Endothelial cell of umbilical vein (primary cell): ENCODE measurements at regions not wholly inside any gene's neighbourhood (a gene's known extent, or its start where the extent isn't known, plus 50 kb on each side); places are given as distances from the start of the nearest gene placed in this dataset.

Source experiments
- BruUV-seq: library from RNA; stranded (reverse); fragments of 400-500 nt; replicated peaks from 2 replicates; lab custom pipeline; 2021; lab: Mats Ljungman, UMichigan
- CTCF ChIA-PET: fragments of 300-600, 350-600 bp; sonication (Branson Sonifier 250); formaldehyde crosslinking; loops from one replicate; lab custom pipeline; 2021; ENCODE audit warnings: antibody characterized with exemption, inconsistent platforms; lab: Charles Lee
- POLR2A ChIA-PET: fragments of 300-600, 350-600 bp; sonication (Branson Sonifier 250); formaldehyde crosslinking; loops from one replicate; lab custom pipeline; 2021; ENCODE audit warnings: antibody characterized with exemption, inconsistent platforms; lab: Charles Lee
- DNase-seq: peaks from one replicate; pipeline ENCODE4 v3.0.0-alpha.2; 2011; ENCODE audit warnings: low read depth, low spot score
- FAIRE-seq: peaks from 2 replicates; lab custom pipeline; 2011; peaks lifted over from hg19 to GRCh38; lab: Jason Lieb, UNC
- H2AFZ ChIP-seq: 2 replicates; pipeline ENCODE4 v1.6.0; 2012; ENCODE audit warnings: low read depth, low read length, control low read depth, inconsistent platforms
- H3K27ac ChIP-seq: 2 replicates; pipeline ENCODE4 v1.5.1; 2011; ENCODE audit warnings: low read depth, mild to moderate bottlenecking, control low read depth, low read length, moderate library complexity; ENCODE audit not compliant: insufficient read depth
- H3K27me3 ChIP-seq, 2 experiments: 2 replicates each; pipeline versions ENCODE4 v1.6.0 to v1.6.1; 2011; ENCODE audit warnings: low read length in 2 of 2, mixed read lengths in 1 of 2; ENCODE audit not compliant: control insufficient read depth in 2 of 2, insufficient read depth in 2 of 2
- H3K36me3 ChIP-seq, 2 experiments: 2 replicates in 1 of 2; 3 replicates in 1 of 2; pipeline ENCODE4 v1.5.1; 2011; ENCODE audit warnings: low read length in 2 of 2, mild to moderate bottlenecking in 1 of 2, moderate library complexity in 1 of 2; ENCODE audit not compliant: control insufficient read depth in 2 of 2, insufficient read depth in 2 of 2; ENCODE audit errors: extremely low read depth in 1 of 2
- H3K4me1 ChIP-seq: 3 replicates; pipeline ENCODE4 v1.5.1; 2011; ENCODE audit warnings: mild to moderate bottlenecking, low read length; ENCODE audit not compliant: control insufficient read depth, insufficient read depth; ENCODE audit errors: extremely low read depth
- H3K4me2 ChIP-seq: 2 replicates; pipeline ENCODE4 v1.6.1; 2011; ENCODE audit warnings: low read length, control low read depth, mixed read lengths; ENCODE audit not compliant: insufficient read depth
- H3K4me3 ChIP-seq, 3 experiments: fragments of 200-600 bp in 1 of 3; sonication (generic), shearing (Covaris generic) in 1 of 3; replicated peaks in 1 of 3; 2 replicates each; pipeline ENCODE4 v1.5.1; 2011 to 2016; ENCODE audit warnings: control low read depth in 3 of 3, low read length in 3 of 3, mild to moderate bottlenecking in 2 of 3, inconsistent platforms in 1 of 3, low read depth in 1 of 3, moderate library complexity in 1 of 3; ENCODE audit not compliant: insufficient read depth in 1 of 3
- H3K79me2 ChIP-seq: 2 replicates; pipeline ENCODE4 v1.6.0; 2012; ENCODE audit warnings: low read length, inconsistent platforms; ENCODE audit not compliant: control insufficient read depth, insufficient read depth
- H3K9ac ChIP-seq: replicated peaks from 2 replicates; pipeline ENCODE3; 2011; ENCODE audit warnings: low read length, control low read depth; ENCODE audit not compliant: insufficient read depth; ENCODE audit errors: extremely low read depth
- H3K9me1 ChIP-seq: replicated peaks from 3 replicates; pipeline ENCODE4 v1.6.0; 2011; ENCODE audit warnings: mild to moderate bottlenecking, low read length; ENCODE audit not compliant: control insufficient read depth, insufficient read depth; ENCODE audit errors: extremely low read depth
- H3K9me3 ChIP-seq: replicated peaks from 2 replicates; pipeline ENCODE4 v1.5.1; 2012; ENCODE audit warnings: low read length, inconsistent platforms; ENCODE audit not compliant: control insufficient read depth, insufficient read depth
- H4K20me1 ChIP-seq: replicated peaks from 2 replicates; pipeline ENCODE3; 2011; ENCODE audit warnings: mild to moderate bottlenecking, low read length; ENCODE audit not compliant: control insufficient read depth, insufficient read depth; ENCODE audit errors: extremely low read depth
- EZH2 ChIP-seq: IDR thresholded peaks from 2 replicates; pipeline ENCODE4 v1.6.1; 2012; ENCODE audit warnings: borderline replicate concordance, low read depth, mild to moderate bottlenecking, moderate library complexity, low read length, inconsistent platforms; ENCODE audit not compliant: severe bottlenecking
- FOS ChIP-seq: IDR thresholded peaks from 2 replicates; pipeline ENCODE4 v1.6.1; 2011; ENCODE audit warnings: mild to moderate bottlenecking, low read length, moderate library complexity, borderline replicate concordance; ENCODE audit not compliant: insufficient read depth
- GATA2 ChIP-seq: IDR thresholded peaks from 2 replicates; pipeline ENCODE4 v1.7.0; 2011; ENCODE audit warnings: low read depth, mild to moderate bottlenecking, moderate library complexity, mixed read lengths, low read length; ENCODE audit not compliant: insufficient read length, insufficient read depth
- JUN ChIP-seq: IDR thresholded peaks from 2 replicates; pipeline ENCODE4 v1.6.1; 2011; ENCODE audit warnings: borderline replicate concordance, low read depth; ENCODE audit not compliant: insufficient read length, insufficient read depth
- MYC ChIP-seq: IDR thresholded peaks from one replicate; pipeline ENCODE4 v1.6.1; 2011; ENCODE audit warnings: mild to moderate bottlenecking, low read depth, low read length
- POLR2A ChIP-seq: IDR thresholded peaks from 2 replicates; pipeline ENCODE4 v1.6.1; 2012; ENCODE audit warnings: low read depth, mild to moderate bottlenecking, control low read depth, low read length
- POLR2AphosphoS5 ChIP-seq: IDR thresholded peaks from 2 replicates; pipeline ENCODE4 v1.6.1; 2012; ENCODE audit warnings: low read depth, mild to moderate bottlenecking, control low read depth, low read length, moderate library complexity; ENCODE audit not compliant: insufficient read depth
- dilution Hi-C: fragments of 300-500 bp; cut with MboI; formaldehyde crosslinking; loops from one replicate; pipeline ENCODE4 v1.15.0; 2019; ENCODE audit warnings: low sequenced_read_pairs; ENCODE audit not compliant: extremely low pct_ligation_motif_present
- intact Hi-C: fragments of 100-400 bp; cut with micrococcal nuclease; formaldehyde crosslinking; loops from one replicate; pipeline ENCODE4 v1.10.0; 2022
- TF ChIP-seq, protein P1 (sequence below), 2 donors: IDR thresholded peaks; 1 replicate in 1 of 2; 2 replicates in 1 of 2; pipeline ENCODE4 v1.5.1; 2011; ENCODE audit warnings: low read length in 2 of 2, mild to moderate bottlenecking in 2 of 2, moderate library complexity in 2 of 2, control low read depth in 1 of 2, inconsistent platforms in 1 of 2, low read depth in 1 of 2; ENCODE audit not compliant: insufficient read depth in 1 of 2; ENCODE audit errors: extremely low read depth in 1 of 2
- TF ChIP-seq, protein P2 (sequence below): IDR thresholded peaks from 2 replicates; pipeline ENCODE4 v1.6.1; 2011; ENCODE audit not compliant: insufficient read depth, insufficient read length

DNA sequence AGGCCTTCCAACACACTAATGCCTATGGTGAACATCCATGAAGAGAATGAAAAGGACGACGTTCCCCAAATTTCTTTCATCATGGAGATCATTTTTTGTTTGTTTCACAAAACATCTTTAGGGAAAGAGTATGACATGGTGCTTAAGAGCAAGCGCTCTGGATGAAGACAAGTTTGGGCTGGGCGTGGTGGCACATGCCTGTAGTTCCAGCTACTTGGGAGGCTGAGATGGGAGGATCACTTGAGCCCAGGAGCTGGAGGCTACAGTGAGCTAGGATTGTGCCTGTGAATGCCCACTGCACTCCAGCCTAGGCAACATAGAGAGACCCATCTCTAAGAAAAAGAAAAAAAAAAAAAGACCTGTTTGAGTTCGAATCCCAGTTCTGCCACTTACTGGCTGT, 253.1 kb downstream of the PTPRU start:
- Histone ChIP-seq H3K9ac (no peak overlapping the region), H3K27me3 (no peaks in the 10 kb centered on the region), H3K4me1 (no peaks in the 10 kb centered on the region), H2AFZ (no peak overlapping the region), H3K79me2 (no peaks in the 10 kb centered on the region), H4K20me1 (no peaks in the 10 kb centered on the region), H3K9me3 (no peaks in the 10 kb centered on the region), H3K4me2 (no peak overlapping the region), H3K27ac (no peak overlapping the region), H3K9me1 (no peaks in the 10 kb centered on the region), H3K4me3 (no peak overlapping the region), H3K36me3 (no peaks in the 10 kb centered on the region)
- CTCF ChIA-PET: no interaction called here
- dilution Hi-C loops: no loop called here
- TF ChIP-seq, protein P1, sequence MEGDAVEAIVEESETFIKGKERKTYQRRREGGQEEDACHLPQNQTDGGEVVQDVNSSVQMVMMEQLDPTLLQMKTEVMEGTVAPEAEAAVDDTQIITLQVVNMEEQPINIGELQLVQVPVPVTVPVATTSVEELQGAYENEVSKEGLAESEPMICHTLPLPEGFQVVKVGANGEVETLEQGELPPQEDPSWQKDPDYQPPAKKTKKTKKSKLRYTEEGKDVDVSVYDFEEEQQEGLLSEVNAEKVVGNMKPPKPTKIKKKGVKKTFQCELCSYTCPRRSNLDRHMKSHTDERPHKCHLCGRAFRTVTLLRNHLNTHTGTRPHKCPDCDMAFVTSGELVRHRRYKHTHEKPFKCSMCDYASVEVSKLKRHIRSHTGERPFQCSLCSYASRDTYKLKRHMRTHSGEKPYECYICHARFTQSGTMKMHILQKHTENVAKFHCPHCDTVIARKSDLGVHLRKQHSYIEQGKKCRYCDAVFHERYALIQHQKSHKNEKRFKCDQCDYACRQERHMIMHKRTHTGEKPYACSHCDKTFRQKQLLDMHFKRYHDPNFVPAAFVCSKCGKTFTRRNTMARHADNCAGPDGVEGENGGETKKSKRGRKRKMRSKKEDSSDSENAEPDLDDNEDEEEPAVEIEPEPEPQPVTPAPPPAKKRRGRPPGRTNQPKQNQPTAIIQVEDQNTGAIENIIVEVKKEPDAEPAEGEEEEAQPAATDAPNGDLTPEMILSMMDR (IDR thresholded peaks at IDR 0.05; ENCODE audit: extremely low read depth in 1 of 2, insufficient read depth in 1 of 2, low read depth in 1 of 2, low read length in 2 of 2): no peak
- TF ChIP-seq JUN (no peak), MYC (no peak), GATA2 (no peak), POLR2AphosphoS5 (no peak), EZH2 (no peak), FOS (no peak), POLR2A (no peak)
- TF ChIP-seq, protein P2, sequence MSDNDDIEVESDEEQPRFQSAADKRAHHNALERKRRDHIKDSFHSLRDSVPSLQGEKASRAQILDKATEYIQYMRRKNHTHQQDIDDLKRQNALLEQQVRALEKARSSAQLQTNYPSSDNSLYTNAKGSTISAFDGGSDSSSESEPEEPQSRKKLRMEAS: no peak
- BruUV-seq: no TSS peak
- no peak for DNase-seq
- intact Hi-C loops: no loop called here
- POLR2A ChIA-PET: no interaction called here
- FAIRE-seq: no peak
